ENCODE measurements at regions not wholly inside any gene's neighbourhood (a gene's known extent, or its start where the extent isn't known, plus 50 kb on each side); places are given as distances from the start of the nearest gene placed in this dataset.

DNA sequence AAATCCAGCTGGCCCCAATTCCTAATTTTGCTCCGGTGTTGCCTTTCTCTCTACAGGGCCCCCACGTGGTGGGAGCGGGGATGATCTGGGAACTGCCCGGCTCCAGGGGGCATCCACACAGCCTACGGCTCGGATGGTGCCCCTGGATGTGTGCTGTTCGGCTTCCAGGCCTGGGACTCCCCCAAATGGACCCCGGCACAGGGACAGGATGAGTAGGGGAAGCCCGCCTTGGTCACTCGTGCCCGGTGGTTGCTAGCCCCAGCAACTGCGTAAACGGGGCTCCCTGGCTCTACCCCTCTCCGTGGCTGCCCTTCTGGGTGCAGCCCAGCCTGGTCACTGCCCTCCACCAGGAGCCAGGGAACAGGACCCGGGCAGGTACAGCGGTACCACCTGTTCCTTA lies 111.5 kb downstream of the TEX26 start:
- DNase-seq (ENCODE audit: extremely low read depth in 1 of 4, low spot score in 3 of 4), result peak in 3 of 4 experiments; percentile 15 to 39 (median 37)
- intact Hi-C loops (cut with micrococcal nuclease), result loop anchor here (5.0 to 10.0 kb wide), 2 partner anchors 67 to 169 kb away; no protein-coding TSS in a partner anchor
- ChIA-PET POLR2A (no interaction called here), CTCF (ENCODE audit: low intra/inter-chr PET ratio) (no interaction called here)
- H2AFZ ChIP-seq (ENCODE audit: low read depth, low read length), result no peak overlapping the region
- peaks cover 4 to 5% of the 10 kb centered on the region in 2 experiments; a peak in 3 of 5 replicates for H3K4me1 ChIP-seq (replicated peaks in 1 of 2; ENCODE audit: control insufficient read depth in 2 of 2, insufficient read depth in 2 of 2, low read length in 2 of 2)
- H3K36me3 ChIP-seq (ENCODE audit: control insufficient read depth, insufficient read depth, low read length), result no peaks in the 10 kb centered on the region
- H3K4me2 ChIP-seq (ENCODE audit: insufficient read depth, low read length), result no peak overlapping the region
- H3K27ac ChIP-seq (ENCODE audit: extremely low read depth, low read depth, low read length), result no peak overlapping the region
- no peaks in the 10 kb centered on the region for H3K79me2 ChIP-seq (ENCODE audit: control insufficient read depth, insufficient read depth, low read length)
- peaks cover 0 to 15% of the 10 kb centered on the region in 2 experiments; a peak in 3 of 5 replicates for H3K27me3 ChIP-seq (ENCODE audit: control insufficient read depth in 2 of 2, insufficient read depth in 2 of 2, low read length in 2 of 2)
- in situ Hi-C loops (cut with MboI), result no loop called here
- no peak overlapping the region for H3K4me3 ChIP-seq
- BruUV-seq (replicated peaks), result no TSS peak
- peak; percentile 66 for ATAC-seq
- no peak for FAIRE-seq
- 56% methylated on average over 5 of the region's 16 CpGs for WGBS (ENCODE audit: insufficient coverage, low coverage, missing lambda C conversion rate)
- H3K9me1 ChIP-seq (ENCODE audit: control insufficient read depth, insufficient read depth, low read length), result no peaks in the 10 kb centered on the region
- H3K9me3 ChIP-seq (replicated peaks; ENCODE audit: control insufficient read depth, insufficient read depth, low read depth, low read length), result no peaks in the 10 kb centered on the region
- no peaks in the 10 kb centered on the region for H4K20me1 ChIP-seq (replicated peaks; ENCODE audit: control insufficient read depth, insufficient read depth, low read length)
- TF ChIP-seq, protein P1, sequence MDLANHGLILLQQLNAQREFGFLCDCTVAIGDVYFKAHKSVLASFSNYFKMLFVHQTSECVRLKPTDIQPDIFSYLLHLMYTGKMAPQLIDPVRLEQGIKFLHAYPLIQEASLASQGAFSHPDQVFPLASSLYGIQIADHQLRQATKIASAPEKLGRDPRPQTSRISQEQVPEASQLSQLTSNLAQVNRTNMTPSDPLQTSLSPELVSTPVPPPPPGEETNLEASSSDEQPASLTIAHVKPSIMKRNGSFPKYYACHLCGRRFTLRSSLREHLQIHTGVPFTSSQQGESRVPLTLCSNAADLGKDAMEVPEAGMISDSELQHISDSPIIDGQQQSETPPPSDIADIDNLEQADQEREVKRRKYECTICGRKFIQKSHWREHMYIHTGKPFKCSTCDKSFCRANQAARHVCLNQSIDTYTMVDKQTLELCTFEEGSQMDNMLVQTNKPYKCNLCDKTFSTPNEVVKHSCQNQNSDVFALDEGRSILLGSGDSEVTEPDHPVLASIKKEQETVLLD (IDR thresholded peaks at IDR 0.05), result no peak
- TF ChIP-seq BDP1 (IDR thresholded peaks at IDR 0.05; ENCODE audit: insufficient read depth, insufficient read length), result no peak
- no peak for TF ChIP-seq HDAC2 (IDR thresholded peaks at IDR 0.05)
- TF ChIP-seq BRD9 (IDR thresholded peaks at IDR 0.05; ENCODE audit: low read depth, partially characterized antibody), result no peak
- TF ChIP-seq, protein P2, sequence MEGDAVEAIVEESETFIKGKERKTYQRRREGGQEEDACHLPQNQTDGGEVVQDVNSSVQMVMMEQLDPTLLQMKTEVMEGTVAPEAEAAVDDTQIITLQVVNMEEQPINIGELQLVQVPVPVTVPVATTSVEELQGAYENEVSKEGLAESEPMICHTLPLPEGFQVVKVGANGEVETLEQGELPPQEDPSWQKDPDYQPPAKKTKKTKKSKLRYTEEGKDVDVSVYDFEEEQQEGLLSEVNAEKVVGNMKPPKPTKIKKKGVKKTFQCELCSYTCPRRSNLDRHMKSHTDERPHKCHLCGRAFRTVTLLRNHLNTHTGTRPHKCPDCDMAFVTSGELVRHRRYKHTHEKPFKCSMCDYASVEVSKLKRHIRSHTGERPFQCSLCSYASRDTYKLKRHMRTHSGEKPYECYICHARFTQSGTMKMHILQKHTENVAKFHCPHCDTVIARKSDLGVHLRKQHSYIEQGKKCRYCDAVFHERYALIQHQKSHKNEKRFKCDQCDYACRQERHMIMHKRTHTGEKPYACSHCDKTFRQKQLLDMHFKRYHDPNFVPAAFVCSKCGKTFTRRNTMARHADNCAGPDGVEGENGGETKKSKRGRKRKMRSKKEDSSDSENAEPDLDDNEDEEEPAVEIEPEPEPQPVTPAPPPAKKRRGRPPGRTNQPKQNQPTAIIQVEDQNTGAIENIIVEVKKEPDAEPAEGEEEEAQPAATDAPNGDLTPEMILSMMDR (IDR thresholded peaks at IDR 0.05 in 2 of 3, conservative IDR thresholded peaks at IDR 0.05 in 1 of 3; ENCODE audit: insufficient read depth in 2 of 3, low read depth in 1 of 3, low read length in 3 of 3), result peak in 2 of 3 experiments; percentile 24 to 46; a peak in 3 of 6 replicates
- TF ChIP-seq BRF1 (IDR thresholded peaks at IDR 0.05; ENCODE audit: borderline replicate concordance, extremely low read depth, insufficient read length), result no peak
- no peak overlapping the region for H3K9ac ChIP-seq (ENCODE audit: insufficient read depth in 1 of 2, low read depth in 2 of 2, low read length in 2 of 2)

All from K562 (cell line).